ENCODE measurements at regions not wholly inside any gene's neighbourhood (a gene's known extent, or its start where the extent isn't known, plus 50 kb on each side); places are given as distances from the start of the nearest gene placed in this dataset.

DNA sequence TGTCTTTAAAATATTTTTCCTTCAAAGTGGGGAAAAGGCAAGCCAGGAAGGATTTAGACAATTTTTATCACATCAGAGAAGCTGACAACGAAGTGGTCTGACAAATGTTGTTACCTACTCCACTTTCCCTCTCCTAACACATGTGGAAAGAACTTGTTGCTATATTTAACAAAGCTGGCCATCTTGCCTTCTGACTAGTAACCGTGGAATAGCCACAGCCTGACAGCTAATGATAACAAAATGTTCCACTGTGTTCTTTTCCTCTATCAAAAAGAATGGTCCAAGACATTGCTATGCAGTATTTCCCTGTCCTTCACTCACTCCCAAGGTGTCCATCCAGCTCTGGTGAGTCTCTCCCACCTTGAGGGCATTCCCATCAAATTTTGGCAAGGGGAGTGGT, 481.4 kb upstream of the THBS1 start:
- DNase-seq (ENCODE audit: low read depth) = no peak
- TF ChIP-seq, protein P1, sequence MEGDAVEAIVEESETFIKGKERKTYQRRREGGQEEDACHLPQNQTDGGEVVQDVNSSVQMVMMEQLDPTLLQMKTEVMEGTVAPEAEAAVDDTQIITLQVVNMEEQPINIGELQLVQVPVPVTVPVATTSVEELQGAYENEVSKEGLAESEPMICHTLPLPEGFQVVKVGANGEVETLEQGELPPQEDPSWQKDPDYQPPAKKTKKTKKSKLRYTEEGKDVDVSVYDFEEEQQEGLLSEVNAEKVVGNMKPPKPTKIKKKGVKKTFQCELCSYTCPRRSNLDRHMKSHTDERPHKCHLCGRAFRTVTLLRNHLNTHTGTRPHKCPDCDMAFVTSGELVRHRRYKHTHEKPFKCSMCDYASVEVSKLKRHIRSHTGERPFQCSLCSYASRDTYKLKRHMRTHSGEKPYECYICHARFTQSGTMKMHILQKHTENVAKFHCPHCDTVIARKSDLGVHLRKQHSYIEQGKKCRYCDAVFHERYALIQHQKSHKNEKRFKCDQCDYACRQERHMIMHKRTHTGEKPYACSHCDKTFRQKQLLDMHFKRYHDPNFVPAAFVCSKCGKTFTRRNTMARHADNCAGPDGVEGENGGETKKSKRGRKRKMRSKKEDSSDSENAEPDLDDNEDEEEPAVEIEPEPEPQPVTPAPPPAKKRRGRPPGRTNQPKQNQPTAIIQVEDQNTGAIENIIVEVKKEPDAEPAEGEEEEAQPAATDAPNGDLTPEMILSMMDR (IDR thresholded peaks at IDR 0.05; ENCODE audit: insufficient read depth, low read depth, low read length, missing control alignments) = no peak
- H3K4me3 ChIP-seq (ENCODE audit: low read depth, low read length) = no peak overlapping the region

DNA sequence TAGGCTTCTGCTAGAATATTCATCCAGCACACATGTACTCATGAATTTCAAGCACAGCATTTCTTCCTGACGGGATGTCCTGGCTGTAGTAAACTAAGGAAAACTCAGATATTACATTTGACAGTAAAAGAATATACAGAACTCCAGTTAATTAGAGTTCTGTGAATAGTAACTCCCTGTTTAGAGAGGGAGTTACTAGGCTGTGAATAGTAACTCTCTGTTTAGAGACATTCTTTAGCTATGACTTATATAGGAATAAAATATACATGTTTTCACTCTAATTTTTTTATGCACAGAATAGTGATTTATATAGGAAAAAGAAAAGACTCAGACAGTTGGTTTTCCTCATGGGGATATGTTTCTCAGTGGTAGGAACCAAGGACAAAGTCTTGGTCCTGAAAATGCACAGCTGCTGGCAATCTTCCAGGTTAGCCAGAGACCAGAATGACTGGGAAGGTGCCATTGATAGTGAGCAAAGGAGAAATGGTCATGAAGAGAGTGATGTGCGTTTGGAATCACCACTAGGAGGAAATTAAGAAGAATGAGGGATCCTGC, 480.7 kb upstream of the THBS1 start:
- no peak overlapping the region for H3K4me3 ChIP-seq (ENCODE audit: low read depth, low read length)
- no peak for DNase-seq (ENCODE audit: low read depth)
- TF ChIP-seq, protein P1 (IDR thresholded peaks at IDR 0.05; ENCODE audit: insufficient read depth, low read depth, low read length, missing control alignments) = no peak

DNA sequence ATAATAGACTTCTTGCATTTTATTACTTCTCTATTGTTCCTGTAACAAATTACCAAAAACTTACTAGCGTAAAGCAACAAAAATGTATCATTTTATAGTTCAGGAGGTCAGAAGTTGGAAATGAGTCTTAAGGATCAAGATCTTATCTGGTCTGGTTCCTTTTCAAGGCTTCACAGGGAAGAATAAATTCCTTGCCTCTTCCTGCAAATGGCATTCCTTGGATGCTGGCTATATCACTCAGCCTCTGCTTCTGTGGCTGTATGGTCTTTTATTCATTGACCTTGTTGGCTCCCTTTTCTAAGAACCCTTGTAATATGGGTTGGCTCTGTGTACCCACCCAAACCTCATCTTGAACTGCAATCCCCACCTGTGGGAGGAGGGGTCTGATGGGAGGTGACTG, 478.4 kb upstream of the THBS1 start:
- TF ChIP-seq, protein P1 (IDR thresholded peaks at IDR 0.05; ENCODE audit: insufficient read depth, low read depth, low read length, missing control alignments) = no peak
- no peak overlapping the region for H3K4me3 ChIP-seq (ENCODE audit: low read depth, low read length)
- DNase-seq (ENCODE audit: low read depth) = no peak

DNA sequence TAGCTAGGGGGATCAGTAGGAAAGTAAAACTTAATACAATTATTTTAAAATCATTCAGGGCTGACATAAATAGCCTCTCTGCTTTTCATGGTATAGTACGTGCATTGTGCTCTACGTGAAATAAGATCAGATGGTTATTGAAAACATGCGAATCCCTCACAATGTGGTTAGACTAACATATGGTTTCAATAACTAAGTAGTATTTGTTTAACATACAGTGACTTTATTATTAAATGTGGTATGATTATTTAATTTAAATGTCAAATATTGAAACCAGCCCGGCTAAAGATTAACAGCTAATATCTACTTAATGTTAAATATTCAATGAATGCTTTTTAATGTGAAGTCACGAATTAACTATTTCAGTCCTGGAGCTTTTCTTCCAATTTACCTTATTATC, 473.9 kb upstream of the THBS1 start:
- H3K4me3 ChIP-seq (ENCODE audit: low read depth, low read length) = no peak overlapping the region
- no peak for DNase-seq (ENCODE audit: low read depth)
- TF ChIP-seq, protein P1 (IDR thresholded peaks at IDR 0.05; ENCODE audit: insufficient read depth, low read depth, low read length, missing control alignments) = no peak

DNA sequence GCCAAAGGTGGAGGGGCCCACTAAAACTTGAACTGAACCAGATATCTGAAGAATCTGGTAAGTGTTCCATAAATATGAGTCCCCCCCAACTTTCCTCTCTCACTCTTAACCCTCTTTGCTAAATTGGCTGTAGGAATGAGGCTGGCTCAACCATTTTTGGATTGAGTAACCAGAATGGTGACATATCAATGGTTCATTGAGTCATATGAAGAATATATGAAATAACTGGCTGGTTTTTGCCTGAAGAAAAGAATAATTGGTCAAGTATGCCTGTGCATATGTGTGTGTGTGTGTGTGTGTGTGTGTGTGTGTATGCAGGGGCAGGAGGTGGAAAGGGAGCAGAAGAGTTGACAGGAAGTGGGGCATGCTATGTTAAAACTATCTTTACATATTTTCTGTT, 472.9 kb upstream of the THBS1 start:
- no peak overlapping the region for H3K4me3 ChIP-seq (ENCODE audit: low read depth, low read length)
- TF ChIP-seq, protein P1 (IDR thresholded peaks at IDR 0.05; ENCODE audit: insufficient read depth, low read depth, low read length, missing control alignments) = no peak
- no peak for DNase-seq (ENCODE audit: low read depth)

DNA sequence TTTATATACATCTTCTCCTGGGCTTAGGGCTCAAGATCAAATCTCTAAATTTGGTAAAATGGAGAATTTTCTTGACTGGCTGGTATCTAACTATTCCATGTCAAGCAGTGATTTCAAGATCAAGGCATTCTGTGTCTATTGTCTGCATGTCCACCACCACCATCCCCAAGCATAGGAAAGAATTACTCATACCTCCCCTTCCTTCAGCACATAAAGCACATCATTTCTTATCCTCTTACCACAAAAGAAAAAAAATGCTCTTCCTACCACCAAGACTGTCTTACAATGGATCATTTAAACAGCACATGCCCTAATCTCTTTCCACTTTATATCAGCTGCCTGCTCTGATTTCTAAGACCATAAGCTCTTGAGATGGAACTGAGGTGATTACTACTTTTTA, 470.5 kb upstream of the THBS1 start:
- TF ChIP-seq, protein P1 (IDR thresholded peaks at IDR 0.05; ENCODE audit: insufficient read depth, low read depth, low read length, missing control alignments) = no peak
- no peak for DNase-seq (ENCODE audit: low read depth)
- H3K4me3 ChIP-seq (ENCODE audit: low read depth, low read length) = no peak overlapping the region

DNA sequence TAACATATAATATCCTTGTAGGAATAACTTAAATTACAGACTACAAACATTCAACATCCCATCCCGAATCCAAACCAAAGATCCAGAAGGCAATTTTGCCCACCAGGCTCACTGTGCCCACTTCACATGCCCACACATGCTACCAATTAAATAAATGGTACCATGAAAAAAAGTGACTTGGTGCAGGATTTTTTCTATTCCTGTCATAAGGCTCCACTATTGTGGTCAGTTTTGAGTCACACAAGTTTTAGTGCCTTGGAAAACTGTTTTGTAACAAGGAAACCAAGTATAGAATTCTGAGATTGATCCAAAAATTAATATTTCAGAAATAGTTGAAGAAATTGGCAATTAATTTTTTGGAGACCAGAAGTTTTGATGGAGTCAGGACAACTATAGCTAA, 470.1 kb upstream of the THBS1 start:
- H3K4me3 ChIP-seq (ENCODE audit: low read depth, low read length) = no peak overlapping the region
- TF ChIP-seq, protein P1 (IDR thresholded peaks at IDR 0.05; ENCODE audit: insufficient read depth, low read depth, low read length, missing control alignments) = no peak
- DNase-seq (ENCODE audit: low read depth) = no peak

All from GM12865 (cell line).